HepG2 (cell line): ENCODE measurements at regions not wholly inside any gene's neighbourhood (a gene's known extent, or its start where the extent isn't known, plus 50 kb on each side); places are given as distances from the start of the nearest gene placed in this dataset.

Experiments
- ATAC-seq: fragments of 200-7000 bp; cut with Tn5 transposase; 3 replicates; pipeline ENCODE4 v1.9.1; 2020; ENCODE audit warnings: mild to moderate bottlenecking, moderate library complexity
- BruUV-seq: library from RNA; stranded (reverse); fragments of 400-500 nt; replicated peaks from 2 replicates; lab custom pipeline; 2021; lab: Mats Ljungman, UMichigan
- CTCF ChIA-PET: fragments of 300-600 bp; formaldehyde crosslinking; extraction: SDS; loops from one replicate; lab custom pipeline; 2021; ENCODE audit warnings: low total read pairs, inconsistent platforms, low intra/inter-chr PET ratio; lab: Yijun Ruan, JAX
- POLR2A ChIA-PET: fragments of 350-600 bp; sonication (Branson Sonifier 250); formaldehyde crosslinking; loops from one replicate; lab custom pipeline; 2020; ENCODE audit warnings: antibody characterized with exemption, inconsistent platforms; lab: Yijun Ruan, JAX
- DNase-seq: peaks from one replicate; pipeline ENCODE4 v3.0.0-alpha.2; 2015; ENCODE audit warnings: low spot score
- FAIRE-seq: peaks from 3 replicates; lab custom pipeline; 2011; peaks lifted over from hg19 to GRCh38; lab: Jason Lieb, UNC
- H2AFZ ChIP-seq: one replicate; pipeline ENCODE4 v1.6.1; 2011; ENCODE audit warnings: low read length, inconsistent platforms
- H3K27ac ChIP-seq: fragments of 300-600 bp; 3 replicates; pipeline ENCODE4 v1.8.0; 2011; ENCODE audit warnings: mixed run types, mild to moderate bottlenecking, mixed read lengths, low read length, inconsistent platforms; ENCODE audit not compliant: insufficient read depth; ENCODE audit errors: extremely low read length
- H3K27me3 ChIP-seq, 2 experiments: fragments of 200-600 bp in 1 of 2; 2 replicates in 1 of 2; 3 replicates in 1 of 2; pipeline versions ENCODE4 v1.6.0 to v1.8.0; 2011; ENCODE audit warnings: low read length in 2 of 2, mild to moderate bottlenecking in 2 of 2, moderate library complexity in 2 of 2, inconsistent platforms in 1 of 2; ENCODE audit not compliant: insufficient read depth in 2 of 2, control insufficient read depth in 1 of 2
- H3K36me3 ChIP-seq, 2 experiments: fragments of 200-600 bp in 1 of 2; replicated peaks in 1 of 2; 2 replicates in 1 of 2; 3 replicates in 1 of 2; pipeline versions ENCODE4 v1.5.1 to v1.8.0; 2011; ENCODE audit warnings: low read length in 2 of 2, inconsistent platforms in 1 of 2; ENCODE audit not compliant: insufficient read depth in 2 of 2, control insufficient read depth in 1 of 2
- H3K4me1 ChIP-seq: 2 replicates; pipeline ENCODE4 v1.5.1; 2012; ENCODE audit warnings: low read length, inconsistent platforms; ENCODE audit not compliant: insufficient read depth
- H3K4me2 ChIP-seq: 2 replicates; pipeline ENCODE4 v1.6.0; 2011; ENCODE audit warnings: low read depth, low read length, inconsistent platforms
- H3K4me3 ChIP-seq, 3 experiments: fragments of 200-600 bp in 1 of 3; sonication (generic), shearing (Covaris generic) in 1 of 3; replicated peaks in 1 of 3; 2 replicates each; pipeline ENCODE4 v1.5.1; 2011 to 2016; ENCODE audit warnings: low read length in 3 of 3, inconsistent platforms in 2 of 3, low read depth in 2 of 3, mild to moderate bottlenecking in 2 of 3, control low read depth in 1 of 3, mixed read lengths in 1 of 3; ENCODE audit not compliant: insufficient read depth in 1 of 3
- H3K79me2 ChIP-seq: one replicate; pipeline ENCODE4 v1.6.1; 2011; ENCODE audit warnings: low read length, inconsistent platforms; ENCODE audit not compliant: insufficient read depth
- H3K9ac ChIP-seq: 2 replicates; pipeline ENCODE4 v1.6.0; 2011; ENCODE audit warnings: mild to moderate bottlenecking, low read depth, low read length, inconsistent platforms; ENCODE audit not compliant: insufficient read depth
- H3K9me3 ChIP-seq: 2 replicates; pipeline ENCODE4 v1.5.1; 2012; ENCODE audit warnings: mild to moderate bottlenecking, low read length
- H4K20me1 ChIP-seq: 2 replicates; pipeline ENCODE4 v1.6.0; 2011; ENCODE audit warnings: inconsistent platforms, mild to moderate bottlenecking, low read length, moderate library complexity; ENCODE audit not compliant: insufficient read depth
- EP300 ChIP-seq, 3 experiments: sonication (generic) in 1 of 3; formaldehyde crosslinking in 1 of 3; IDR thresholded peaks; 2 replicates each; pipeline versions ENCODE4 v1.5.1 to v1.6.1; 2011 to 2020; ENCODE audit warnings: low read depth in 2 of 3, low read length in 2 of 3, borderline replicate concordance in 1 of 3, improper control_type of control experiment in 1 of 3, mild to moderate bottlenecking in 1 of 3, missing genetic modification reagents in 1 of 3, moderate library complexity in 1 of 3
- FOSL2 ChIP-seq: sonication (generic); formaldehyde crosslinking; IDR thresholded peaks from 2 replicates; pipeline ENCODE4 v1.4.0; 2020; ENCODE audit warnings: missing genetic modification reagents
- FOXA3 ChIP-seq: IDR thresholded peaks from 2 replicates; pipeline ENCODE4 v1.6.1; 2016; ENCODE audit warnings: missing genetic modification reagents, missing compliant biosample characterization
- HDAC2 ChIP-seq: sonication (generic); formaldehyde crosslinking; IDR thresholded peaks from 2 replicates; pipeline ENCODE4 v1.4.0; 2020; ENCODE audit warnings: missing genetic modification reagents
- MBD4 ChIP-seq: IDR thresholded peaks from 2 replicates; pipeline ENCODE4 v1.6.1; 2012; ENCODE audit warnings: low read length, inconsistent platforms, borderline replicate concordance
- RXRA ChIP-seq: sonication (generic); formaldehyde crosslinking; IDR thresholded peaks from 2 replicates; pipeline ENCODE4 v1.5.1; 2020; ENCODE audit warnings: missing genetic modification reagents
- SOX5 ChIP-seq: IDR thresholded peaks from 2 replicates; pipeline ENCODE4 v1.6.1; 2016; ENCODE audit warnings: borderline replicate concordance
- WGBS: methylation state at CpG from one replicate; pipeline ENCODE4 v1.1.6; 2017; ENCODE audit warnings: low lambda C conversion rate; 5-methylcytosine and 5-hydroxymethylcytosine counted together
- in situ Hi-C: cut with HindIII; loops from 2 replicates; pipeline ENCODE4 v1.10.0; 2017; ENCODE audit warnings: low pct_unique_long_range_greater_than_20kb; ENCODE audit not compliant: extremely low pct_ligation_motif_present
- intact Hi-C: fragments of 100-400 bp; cut with micrococcal nuclease; formaldehyde crosslinking; loops from one replicate; pipeline ENCODE4 v1.10.0; 2022; ENCODE audit not compliant: unreplicated experiment
- TF ChIP-seq, protein P1 (sequence below): IDR thresholded peaks from 2 replicates; pipeline ENCODE4 v1.4.0; 2020; ENCODE audit warnings: mild to moderate bottlenecking, missing genetic modification reagents
- TF ChIP-seq, protein P2 (sequence below), 2 experiments: fragments of 450-650 bp in 1 of 2; sonication (generic) in 1 of 2; formaldehyde crosslinking in 1 of 2; IDR thresholded peaks; 2 replicates each; pipeline versions ENCODE4 v1.6.1 to v1.8.0; 2016 to 2022; ENCODE audit warnings: antibody characterized with exemption in 1 of 2, mild to moderate bottlenecking in 1 of 2, missing genetic modification reagents in 1 of 2

DNA sequence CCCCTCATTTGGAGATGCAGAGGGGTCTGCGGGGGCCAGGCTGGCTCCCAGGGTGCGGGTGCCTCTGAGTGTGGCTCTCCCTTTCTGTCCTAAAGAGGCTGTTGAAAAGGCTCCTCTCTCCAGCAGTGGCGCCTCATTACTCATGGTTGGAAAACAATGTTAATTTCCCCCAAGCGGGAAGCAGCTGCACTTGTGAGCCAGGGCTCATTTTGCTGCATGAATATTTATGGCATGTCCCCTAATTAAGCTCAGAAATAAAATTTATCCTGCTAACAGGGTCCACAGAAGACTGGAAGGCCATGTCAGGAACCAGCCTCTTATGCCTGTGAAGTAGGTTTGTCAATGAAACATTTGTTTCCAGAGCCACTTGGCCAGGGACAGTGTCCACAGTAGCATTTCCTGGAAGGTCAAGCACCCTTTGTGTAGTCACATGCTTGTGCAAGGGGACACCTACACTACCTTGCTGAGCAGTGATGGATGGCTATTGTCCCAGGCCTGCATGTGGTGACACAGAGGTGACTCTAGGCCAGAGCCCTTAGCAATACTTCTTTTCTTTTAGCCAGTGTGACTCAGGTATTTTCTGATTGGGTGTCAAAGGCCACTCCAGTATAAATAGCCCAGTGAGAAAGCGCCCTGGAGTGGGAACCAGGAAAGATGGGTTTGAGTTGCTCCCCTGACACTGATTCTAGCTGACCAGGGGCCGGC lies 259.0 kb downstream of the FOXD2 start:
- Histone ChIP-seq H3K36me3 (no peaks in the 10 kb centered on the region), H2AFZ (no peak overlapping the region), H4K20me1 (no peaks in the 10 kb centered on the region), H3K4me2 (peak overlapping the region; percentile 14; the same call in 1 of the 2 replicates), H3K9me3 (no peaks in the 10 kb centered on the region), H3K79me2 (no peaks in the 10 kb centered on the region), H3K27me3 (peaks cover 2 to 26% of the 10 kb centered on the region in 2 experiments; a peak in 4 of 5 replicates), H3K4me1 (peaks cover 23% of the 10 kb centered on the region), H3K27ac (no peak overlapping the region), H3K9ac (no peak overlapping the region), H3K4me3 (no peak overlapping the region)
- CTCF ChIA-PET: no interaction called here
- ATAC-seq (peak; percentile 82), DNase-seq (peak; percentile 74), FAIRE-seq (no peak)
- POLR2A ChIA-PET: no interaction called here
- 32% methylated on average over 4 of the region's 6 CpGs for WGBS
- intact Hi-C loops: no loop called here
- BruUV-seq: no TSS peak
- in situ Hi-C loops: no loop called here
- TF ChIP-seq MBD4: no peak
- no peak for TF ChIP-seq HDAC2 (CRISPR knock-in tag)
- peak; percentile 82; the same call in 1 of the 2 replicates for TF ChIP-seq RXRA
- TF ChIP-seq, protein P1, sequence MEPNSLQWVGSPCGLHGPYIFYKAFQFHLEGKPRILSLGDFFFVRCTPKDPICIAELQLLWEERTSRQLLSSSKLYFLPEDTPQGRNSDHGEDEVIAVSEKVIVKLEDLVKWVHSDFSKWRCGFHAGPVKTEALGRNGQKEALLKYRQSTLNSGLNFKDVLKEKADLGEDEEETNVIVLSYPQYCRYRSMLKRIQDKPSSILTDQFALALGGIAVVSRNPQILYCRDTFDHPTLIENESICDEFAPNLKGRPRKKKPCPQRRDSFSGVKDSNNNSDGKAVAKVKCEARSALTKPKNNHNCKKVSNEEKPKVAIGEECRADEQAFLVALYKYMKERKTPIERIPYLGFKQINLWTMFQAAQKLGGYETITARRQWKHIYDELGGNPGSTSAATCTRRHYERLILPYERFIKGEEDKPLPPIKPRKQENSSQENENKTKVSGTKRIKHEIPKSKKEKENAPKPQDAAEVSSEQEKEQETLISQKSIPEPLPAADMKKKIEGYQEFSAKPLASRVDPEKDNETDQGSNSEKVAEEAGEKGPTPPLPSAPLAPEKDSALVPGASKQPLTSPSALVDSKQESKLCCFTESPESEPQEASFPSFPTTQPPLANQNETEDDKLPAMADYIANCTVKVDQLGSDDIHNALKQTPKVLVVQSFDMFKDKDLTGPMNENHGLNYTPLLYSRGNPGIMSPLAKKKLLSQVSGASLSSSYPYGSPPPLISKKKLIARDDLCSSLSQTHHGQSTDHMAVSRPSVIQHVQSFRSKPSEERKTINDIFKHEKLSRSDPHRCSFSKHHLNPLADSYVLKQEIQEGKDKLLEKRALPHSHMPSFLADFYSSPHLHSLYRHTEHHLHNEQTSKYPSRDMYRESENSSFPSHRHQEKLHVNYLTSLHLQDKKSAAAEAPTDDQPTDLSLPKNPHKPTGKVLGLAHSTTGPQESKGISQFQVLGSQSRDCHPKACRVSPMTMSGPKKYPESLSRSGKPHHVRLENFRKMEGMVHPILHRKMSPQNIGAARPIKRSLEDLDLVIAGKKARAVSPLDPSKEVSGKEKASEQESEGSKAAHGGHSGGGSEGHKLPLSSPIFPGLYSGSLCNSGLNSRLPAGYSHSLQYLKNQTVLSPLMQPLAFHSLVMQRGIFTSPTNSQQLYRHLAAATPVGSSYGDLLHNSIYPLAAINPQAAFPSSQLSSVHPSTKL (CRISPR knock-in tag): peak; percentile 39; the same call in 1 of the 2 replicates
- TF ChIP-seq FOSL2 (CRISPR knock-in tag): peak; percentile 57
- TF ChIP-seq FOXA3 (CRISPR knock-in tag): 0 out of 2 replicates have a peak, but pooled peaks have one; percentile 8
- peak; percentile 96 for TF ChIP-seq SOX5 (CRISPR knock-in tag)
- TF ChIP-seq, protein P2, sequence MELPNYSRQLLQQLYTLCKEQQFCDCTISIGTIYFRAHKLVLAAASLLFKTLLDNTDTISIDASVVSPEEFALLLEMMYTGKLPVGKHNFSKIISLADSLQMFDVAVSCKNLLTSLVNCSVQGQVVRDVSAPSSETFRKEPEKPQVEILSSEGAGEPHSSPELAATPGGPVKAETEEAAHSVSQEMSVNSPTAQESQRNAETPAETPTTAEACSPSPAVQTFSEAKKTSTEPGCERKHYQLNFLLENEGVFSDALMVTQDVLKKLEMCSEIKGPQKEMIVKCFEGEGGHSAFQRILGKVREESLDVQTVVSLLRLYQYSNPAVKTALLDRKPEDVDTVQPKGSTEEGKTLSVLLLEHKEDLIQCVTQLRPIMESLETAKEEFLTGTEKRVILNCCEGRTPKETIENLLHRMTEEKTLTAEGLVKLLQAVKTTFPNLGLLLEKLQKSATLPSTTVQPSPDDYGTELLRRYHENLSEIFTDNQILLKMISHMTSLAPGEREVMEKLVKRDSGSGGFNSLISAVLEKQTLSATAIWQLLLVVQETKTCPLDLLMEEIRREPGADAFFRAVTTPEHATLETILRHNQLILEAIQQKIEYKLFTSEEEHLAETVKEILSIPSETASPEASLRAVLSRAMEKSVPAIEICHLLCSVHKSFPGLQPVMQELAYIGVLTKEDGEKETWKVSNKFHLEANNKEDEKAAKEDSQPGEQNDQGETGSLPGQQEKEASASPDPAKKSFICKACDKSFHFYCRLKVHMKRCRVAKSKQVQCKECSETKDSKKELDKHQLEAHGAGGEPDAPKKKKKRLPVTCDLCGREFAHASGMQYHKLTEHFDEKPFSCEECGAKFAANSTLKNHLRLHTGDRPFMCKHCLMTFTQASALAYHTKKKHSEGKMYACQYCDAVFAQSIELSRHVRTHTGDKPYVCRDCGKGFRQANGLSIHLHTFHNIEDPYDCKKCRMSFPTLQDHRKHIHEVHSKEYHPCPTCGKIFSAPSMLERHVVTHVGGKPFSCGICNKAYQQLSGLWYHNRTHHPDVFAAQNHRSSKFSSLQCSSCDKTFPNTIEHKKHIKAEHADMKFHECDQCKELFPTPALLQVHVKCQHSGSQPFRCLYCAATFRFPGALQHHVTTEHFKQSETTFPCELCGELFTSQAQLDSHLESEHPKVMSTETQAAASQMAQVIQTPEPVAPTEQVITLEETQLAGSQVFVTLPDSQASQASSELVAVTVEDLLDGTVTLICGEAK (IDR thresholded peaks at IDR 0.05): no peak
- TF ChIP-seq, protein P2 (CRISPR knock-in tag; IDR thresholded peaks at IDR 0.05): 0 out of 2 replicates have a peak, but pooled peaks have one; percentile 10
- no peak for TF ChIP-seq EP300 (IDR thresholded peaks at IDR 0.05; ENCODE audit: low read depth in 2 of 2, low read length in 2 of 2)
- TF ChIP-seq EP300 (CRISPR knock-in tag; IDR thresholded peaks at IDR 0.05; ENCODE audit: borderline replicate concordance): 0 out of 2 replicates have a peak, but pooled peaks have one; percentile 30
